OCI-LY3 (cell line): ENCODE measurements at regions not wholly inside any gene's neighbourhood (a gene's known extent, or its start where the extent isn't known, plus 50 kb on each side); places are given as distances from the start of the nearest gene placed in this dataset.

Experiments
- H2AFZ ChIP-seq: fragments of 200-600, 300-600 bp; shearing (Covaris generic); 2 replicates; pipeline ENCODE4 v1.6.0; 2014; ENCODE audit warnings: antibody characterized with exemption, low read depth, low read length
- H3K27ac ChIP-seq: fragments of 200-600, 300-600 bp; sonication (generic); 2 replicates; pipeline ENCODE4 v1.5.1; 2014; ENCODE audit warnings: mild to moderate bottlenecking, low read length, moderate library complexity, mixed read lengths
- H3K27me3 ChIP-seq: fragments of 200-600, 300-600 bp; sonication (generic); 2 replicates; pipeline ENCODE4 v1.6.1; 2014; ENCODE audit warnings: low read depth, low read length, mixed read lengths
- H3K36me3 ChIP-seq: fragments of 200-600, 300-600 bp; sonication (generic); replicated peaks from 2 replicates; pipeline ENCODE3; 2014; ENCODE audit warnings: low read depth, low read length, mixed read lengths
- H3K4me1 ChIP-seq: fragments of 300-600, 200-600 bp; sonication (generic); 2 replicates; pipeline ENCODE4 v1.6.1; 2014; ENCODE audit warnings: low read length, mixed read lengths
- H3K4me2 ChIP-seq: fragments of 200-600, 300-600 bp; sonication (generic); 2 replicates; pipeline ENCODE4 v1.6.1; 2014; ENCODE audit warnings: low read length, mixed read lengths
- H3K4me3 ChIP-seq: fragments of 300-600, 200-600 bp; sonication (generic); 2 replicates; pipeline ENCODE4 v1.5.1; 2014; ENCODE audit warnings: antibody characterized with exemption, mild to moderate bottlenecking, low read length, moderate library complexity
- H3K79me2 ChIP-seq: fragments of 300-600, 200-600 bp; shearing (Covaris generic); 2 replicates; pipeline ENCODE4 v1.6.1; 2014; ENCODE audit warnings: mild to moderate bottlenecking, low read length, mixed read lengths
- H3K9ac ChIP-seq: fragments of 300-600, 200-600 bp; shearing (Covaris generic); 2 replicates; pipeline ENCODE4 v1.6.0; 2014; ENCODE audit warnings: mild to moderate bottlenecking, low read length, moderate library complexity
- H3K9me3 ChIP-seq: fragments of 200-600, 300-600 bp; shearing (Covaris generic); 2 replicates; pipeline ENCODE4 v1.6.1; 2014; ENCODE audit warnings: low read length, mixed read lengths; ENCODE audit not compliant: insufficient read depth
- H4K20me1 ChIP-seq: fragments of 200-600, 300-600 bp; sonication (generic); 2 replicates; pipeline ENCODE4 v1.6.1; 2016; ENCODE audit warnings: low read length, mixed read lengths; ENCODE audit not compliant: insufficient read depth
- EZH2phosphoT487 ChIP-seq: fragments of 200-600 bp; shearing (Covaris generic); IDR thresholded peaks from 2 replicates; pipeline ENCODE4 v1.6.1; 2018; ENCODE audit warnings: antibody characterized with exemption, mixed run types, low read depth
- TF ChIP-seq, protein P1 (sequence below): fragments of 200-600, 300-600 bp; sonication (generic); IDR thresholded peaks from 2 replicates; pipeline ENCODE4 v1.5.1; 2014; ENCODE audit warnings: antibody characterized with exemption, low read length, low read depth

DNA sequence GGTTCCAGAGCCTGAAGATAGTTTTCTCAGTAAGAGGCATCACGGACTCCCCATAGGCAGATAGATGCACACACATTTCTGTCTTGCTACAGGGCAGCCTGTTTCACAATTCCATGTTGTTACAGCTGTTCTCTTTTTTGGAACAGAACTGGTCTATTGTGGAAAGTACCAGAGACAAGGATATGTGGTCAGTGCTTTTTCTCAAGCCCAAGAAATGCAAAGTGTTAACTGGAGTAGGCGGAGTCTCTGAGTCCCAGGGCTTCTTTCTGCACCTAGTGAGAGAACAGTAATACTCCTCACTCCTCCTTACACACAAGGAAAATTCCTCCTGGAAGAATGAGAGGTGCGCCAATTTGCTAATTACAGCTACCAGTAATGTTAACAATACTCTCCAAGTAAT lies 141.6 kb upstream of the ARGLU1 start:
- Histone ChIP-seq H3K27ac (no peak overlapping the region), H3K9ac (no peak overlapping the region), H3K27me3 (no peaks in the 10 kb centered on the region), H4K20me1 (no peaks in the 10 kb centered on the region), H3K9me3 (no peaks in the 10 kb centered on the region), H3K4me2 (no peak overlapping the region), H3K4me1 (no peaks in the 10 kb centered on the region), H3K4me3 (no peak overlapping the region), H3K79me2 (no peaks in the 10 kb centered on the region), H2AFZ (no peak overlapping the region), H3K36me3 (no peaks in the 10 kb centered on the region)
- TF ChIP-seq EZH2phosphoT487, result no peak
- TF ChIP-seq, protein P1, sequence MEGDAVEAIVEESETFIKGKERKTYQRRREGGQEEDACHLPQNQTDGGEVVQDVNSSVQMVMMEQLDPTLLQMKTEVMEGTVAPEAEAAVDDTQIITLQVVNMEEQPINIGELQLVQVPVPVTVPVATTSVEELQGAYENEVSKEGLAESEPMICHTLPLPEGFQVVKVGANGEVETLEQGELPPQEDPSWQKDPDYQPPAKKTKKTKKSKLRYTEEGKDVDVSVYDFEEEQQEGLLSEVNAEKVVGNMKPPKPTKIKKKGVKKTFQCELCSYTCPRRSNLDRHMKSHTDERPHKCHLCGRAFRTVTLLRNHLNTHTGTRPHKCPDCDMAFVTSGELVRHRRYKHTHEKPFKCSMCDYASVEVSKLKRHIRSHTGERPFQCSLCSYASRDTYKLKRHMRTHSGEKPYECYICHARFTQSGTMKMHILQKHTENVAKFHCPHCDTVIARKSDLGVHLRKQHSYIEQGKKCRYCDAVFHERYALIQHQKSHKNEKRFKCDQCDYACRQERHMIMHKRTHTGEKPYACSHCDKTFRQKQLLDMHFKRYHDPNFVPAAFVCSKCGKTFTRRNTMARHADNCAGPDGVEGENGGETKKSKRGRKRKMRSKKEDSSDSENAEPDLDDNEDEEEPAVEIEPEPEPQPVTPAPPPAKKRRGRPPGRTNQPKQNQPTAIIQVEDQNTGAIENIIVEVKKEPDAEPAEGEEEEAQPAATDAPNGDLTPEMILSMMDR, result no peak

DNA sequence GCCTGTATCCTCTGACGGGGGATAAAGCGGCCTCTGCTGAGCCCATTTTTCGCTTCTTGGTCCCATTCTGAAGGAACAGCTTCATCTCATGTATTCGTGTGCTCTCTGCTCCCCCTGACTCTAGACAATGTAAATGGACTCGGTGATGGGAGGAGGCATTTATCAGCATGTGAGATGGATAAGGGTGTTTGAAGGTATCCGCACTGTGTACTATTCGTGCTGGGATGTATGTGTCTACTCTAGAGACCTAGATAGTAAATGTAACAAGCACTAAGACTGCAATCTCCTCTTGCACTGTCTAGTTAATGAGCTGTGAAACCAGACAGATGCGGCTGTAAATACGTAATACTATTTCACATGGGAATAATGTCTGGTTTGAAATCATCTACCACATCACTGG lies 134.6 kb upstream of the ARGLU1 start:
- no peak overlapping the region for H2AFZ ChIP-seq
- H3K9me3 ChIP-seq, result no peaks in the 10 kb centered on the region
- no peak overlapping the region for H3K4me2 ChIP-seq
- no peaks in the 10 kb centered on the region for H3K79me2 ChIP-seq
- H3K36me3 ChIP-seq, result no peaks in the 10 kb centered on the region
- no peak overlapping the region for H3K4me3 ChIP-seq
- no peaks in the 10 kb centered on the region for H4K20me1 ChIP-seq
- no peak overlapping the region for H3K27ac ChIP-seq
- H3K9ac ChIP-seq, result no peak overlapping the region
- TF ChIP-seq, protein P1, result no peak
- TF ChIP-seq EZH2phosphoT487, result no peak
- H3K27me3 ChIP-seq, result no peaks in the 10 kb centered on the region
- no peaks in the 10 kb centered on the region for H3K4me1 ChIP-seq

DNA sequence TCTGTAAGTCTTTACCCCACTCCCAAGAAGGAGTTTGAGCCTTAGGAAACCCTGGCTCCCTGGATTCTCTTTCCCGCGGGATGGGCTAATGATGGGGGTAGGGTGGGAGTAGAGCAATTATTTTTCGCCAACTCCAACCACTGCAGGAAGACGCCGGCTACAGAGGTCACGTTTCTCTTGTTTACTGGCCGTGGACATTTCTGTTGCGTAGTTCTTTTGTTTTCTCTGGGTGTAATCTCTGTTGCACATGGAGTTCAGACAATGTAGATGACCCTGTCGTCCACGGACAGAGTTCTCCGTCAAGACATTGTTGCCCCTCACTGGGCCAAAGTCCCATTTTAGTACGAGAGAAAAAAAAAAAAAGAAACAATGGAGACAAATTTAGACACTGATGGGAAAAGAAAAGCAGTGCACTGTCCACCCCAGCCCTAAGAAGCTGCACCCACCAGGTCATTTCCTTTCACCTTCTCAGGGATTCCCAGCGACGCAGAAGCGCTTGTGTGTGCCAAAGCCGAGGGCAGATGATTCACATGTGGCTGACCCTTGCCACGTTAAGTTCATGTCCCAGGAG lies 133.9 kb upstream of the ARGLU1 start:
- Histone ChIP-seq H4K20me1 (no peaks in the 10 kb centered on the region), H3K27me3 (no peaks in the 10 kb centered on the region), H3K4me1 (no peaks in the 10 kb centered on the region), H2AFZ (no peak overlapping the region), H3K9ac (no peak overlapping the region), H3K9me3 (no peaks in the 10 kb centered on the region), H3K4me2 (no peak overlapping the region), H3K4me3 (no peak overlapping the region), H3K36me3 (no peaks in the 10 kb centered on the region), H3K27ac (no peak overlapping the region), H3K79me2 (no peaks in the 10 kb centered on the region)
- no peak for TF ChIP-seq EZH2phosphoT487

DNA sequence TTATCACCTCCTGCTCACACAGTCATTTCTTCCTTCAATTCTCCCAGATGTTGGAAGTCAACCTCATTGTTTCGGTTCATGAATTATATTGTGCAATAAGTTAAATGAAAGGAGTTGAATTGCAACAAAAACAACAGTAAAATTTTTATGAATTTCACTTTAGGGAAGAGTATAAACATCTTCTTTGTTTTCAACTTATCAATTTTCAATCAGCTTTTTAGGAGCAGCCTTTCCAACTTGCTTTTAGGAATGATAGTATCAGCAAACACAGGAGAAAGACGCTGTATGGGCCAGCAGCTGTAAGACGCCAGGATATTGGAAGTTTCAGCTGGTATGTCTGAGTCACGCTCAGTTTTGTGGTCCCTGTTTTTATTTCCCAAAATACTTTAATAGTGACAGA lies 132.5 kb upstream of the ARGLU1 start:
- Histone ChIP-seq H3K27ac (no peak overlapping the region), H3K9me3 (no peaks in the 10 kb centered on the region), H3K4me3 (no peak overlapping the region), H3K79me2 (no peaks in the 10 kb centered on the region), H3K4me2 (no peak overlapping the region), H2AFZ (peak overlapping the region; percentile 24; the same call in 1 of the 2 replicates), H4K20me1 (no peaks in the 10 kb centered on the region), H3K27me3 (no peaks in the 10 kb centered on the region), H3K36me3 (no peaks in the 10 kb centered on the region), H3K9ac (no peak overlapping the region), H3K4me1 (no peaks in the 10 kb centered on the region)
- TF ChIP-seq, protein P1, result no peak
- no peak for TF ChIP-seq EZH2phosphoT487
